ENCODE measurements at regions not wholly inside any gene's neighbourhood (a gene's known extent, or its start where the extent isn't known, plus 50 kb on each side); places are given as distances from the start of the nearest gene placed in this dataset.

DNA sequence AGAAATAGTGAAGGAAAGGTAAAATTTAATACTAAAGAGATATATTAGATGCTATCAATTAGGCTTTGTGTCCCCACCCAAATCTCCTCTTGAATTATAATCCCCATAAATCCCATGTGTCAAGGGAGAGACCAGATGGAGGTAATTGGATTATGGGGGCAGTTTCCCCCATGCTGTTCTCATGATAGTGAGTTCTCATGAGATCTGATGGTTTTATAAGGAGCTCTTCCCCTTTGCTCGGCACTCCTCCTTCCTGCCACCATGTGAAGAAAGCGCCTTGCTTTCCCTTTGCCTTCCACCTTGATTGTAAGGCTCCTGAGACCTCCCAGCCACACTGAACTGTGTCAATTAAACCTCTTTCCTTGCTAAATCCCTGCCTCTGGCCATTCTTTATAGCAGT lies 697.0 kb upstream of the RGMB start:
- Histone ChIP-seq H2BK120ac (replicated peaks; ENCODE audit: low read depth, low read length) (no peak overlapping the region), H3K27me3 (replicated peaks in 1 of 4; ENCODE audit: control insufficient read depth in 3 of 4, extremely low read depth in 1 of 4, insufficient read depth in 3 of 4, low read length in 3 of 4) (no peaks in the 10 kb centered on the region), H3K79me2 (ENCODE audit: control insufficient read depth in 1 of 2, insufficient read depth in 2 of 2, low read length in 2 of 2) (no peaks in the 10 kb centered on the region), H3K36me3 (ENCODE audit: control insufficient read depth in 2 of 4, insufficient read depth in 4 of 4, low read length in 3 of 4) (no peaks in the 10 kb centered on the region), H3K23ac (ENCODE audit: insufficient read length) (no peak overlapping the region), H3K4me2 (ENCODE audit: insufficient read depth in 1 of 2, low read depth in 2 of 2, low read length in 2 of 2) (no peak overlapping the region), H4K8ac (ENCODE audit: extremely low read depth, insufficient read depth, low read length) (no peak overlapping the region), H3K14ac (ENCODE audit: insufficient read length) (no peak overlapping the region), H3K4me3 (ENCODE audit: extremely low read depth in 1 of 4, insufficient read depth in 2 of 4, low read depth in 3 of 4, low read length in 4 of 4) (no peak overlapping the region), H4K91ac (replicated peaks; ENCODE audit: insufficient read length, low read length) (no peak overlapping the region), H2BK12ac (ENCODE audit: low read depth, low read length) (no peak overlapping the region), H3K4me1 (replicated peaks in 1 of 4; ENCODE audit: control insufficient read depth in 3 of 4, insufficient read depth in 4 of 4, low read length in 3 of 4) (0 out of 7 replicates have a peak, but pooled peaks cover 0 to 3% (median 0%) of the 10 kb centered on the region in 4 experiments), H3K18ac (ENCODE audit: extremely low read depth, low read length) (no peak overlapping the region), H3K27ac (ENCODE audit: low read depth, low read length) (no peak overlapping the region), H3K56ac (replicated peaks; ENCODE audit: insufficient read length, low read depth, low read length) (no peak overlapping the region), H3K9ac (replicated peaks in 1 of 4; ENCODE audit: extremely low read depth in 1 of 4, low read depth in 3 of 4, low read length in 3 of 4) (no peak overlapping the region), H4K5ac (ENCODE audit: insufficient read length, low read depth, low read length) (no peak overlapping the region), H2BK5ac (ENCODE audit: low read depth, low read length) (no peak overlapping the region), H3K79me1 (ENCODE audit: low read depth, low read length) (no peaks in the 10 kb centered on the region), H2BK15ac (ENCODE audit: low read length) (no peak overlapping the region), H2AK5ac (ENCODE audit: low read depth, low read length) (no peak overlapping the region), H3K4ac (replicated peaks; ENCODE audit: insufficient read length, low read depth, low read length) (no peak overlapping the region), H4K20me1 (replicated peaks in 1 of 2; ENCODE audit: control insufficient read depth in 1 of 2, insufficient read depth in 2 of 2, low read length in 2 of 2) (no peaks in the 10 kb centered on the region), H2BK20ac (ENCODE audit: low read length) (no peak overlapping the region), H3K23me2 (ENCODE audit: low read depth, low read length) (no peaks in the 10 kb centered on the region), H2AFZ (ENCODE audit: low read length) (no peak overlapping the region), H3K9me3 (ENCODE audit: insufficient read depth in 2 of 2, low read depth in 1 of 2, low read length in 1 of 2) (no peaks in the 10 kb centered on the region)
- 91% methylated on average over 2 of the region's 2 CpGs; no CpG with 5 or more reads in 1 of the 2 experiments for WGBS, 2 experiments (ENCODE audit: extremely low coverage in 1 of 2, insufficient coverage in 1 of 2, insufficient read length in 1 of 2, insufficient replicate concordance in 2 of 2, low coverage in 1 of 2, low lambda C conversion rate in 2 of 2, missing lambda C conversion rate in 1 of 2)
- TF ChIP-seq BRCA1 (IDR thresholded peaks at IDR 0.05; ENCODE audit: low read depth, low read length) (no peak), SAP30 (IDR thresholded peaks at IDR 0.05; ENCODE audit: insufficient read depth, insufficient replicate concordance, low read length) (no peak), TAF7 (optimal IDR thresholded peaks at IDR 0.05; ENCODE audit: borderline replicate concordance, low read depth, low read length) (no peak), CBX8 (IDR thresholded peaks at IDR 0.05; ENCODE audit: borderline replicate concordance, low read depth, low read length) (no peak)
- FAIRE-seq (no peak), DNase-seq (ENCODE audit: low read depth in 1 of 2, low spot score in 2 of 2) (no peak)
- ChIA-PET POLR2A (ENCODE audit: partially characterized antibody) (no interaction called here), CTCF (ENCODE audit: partially characterized antibody) (no interaction called here)

Data from H1 (cell line).